ENCODE measurements at regions not wholly inside any gene's neighbourhood (a gene's known extent, or its start where the extent isn't known, plus 50 kb on each side); places are given as distances from the start of the nearest gene placed in this dataset.

DNA sequence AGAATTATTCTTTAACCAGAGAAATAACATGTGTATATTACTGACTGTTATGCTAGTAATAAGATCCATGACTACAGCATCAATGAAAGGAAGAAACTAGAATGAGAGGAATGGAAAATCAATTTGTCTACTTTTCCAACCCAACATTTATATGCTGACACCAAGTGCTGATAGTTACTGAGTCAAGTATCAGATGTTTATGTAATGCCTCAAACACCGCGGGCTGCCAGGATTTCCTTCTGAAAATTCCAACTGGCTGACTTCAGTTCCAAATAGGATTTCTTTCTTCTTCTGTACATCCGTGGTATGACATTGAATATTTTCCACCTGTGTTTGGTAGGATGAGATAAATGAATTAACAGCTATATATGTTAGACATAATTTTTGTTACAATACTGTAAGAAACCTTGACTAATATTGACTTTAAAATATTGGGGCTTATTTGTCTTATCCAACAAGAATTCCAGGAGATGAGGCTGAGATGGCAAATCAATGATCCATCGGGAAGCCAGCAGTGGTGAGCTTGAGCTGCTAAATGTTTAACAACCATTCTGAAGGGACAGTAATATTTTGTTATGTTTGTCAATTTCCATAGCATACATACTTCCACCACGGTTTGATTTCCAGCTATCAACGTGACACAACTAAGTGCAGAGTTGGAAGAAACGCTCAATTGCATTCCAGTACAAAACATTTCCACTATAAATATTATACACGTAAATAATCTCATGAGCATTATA is 435.2 kb upstream of the AUTS2 start:
- TF ChIP-seq, protein P1, sequence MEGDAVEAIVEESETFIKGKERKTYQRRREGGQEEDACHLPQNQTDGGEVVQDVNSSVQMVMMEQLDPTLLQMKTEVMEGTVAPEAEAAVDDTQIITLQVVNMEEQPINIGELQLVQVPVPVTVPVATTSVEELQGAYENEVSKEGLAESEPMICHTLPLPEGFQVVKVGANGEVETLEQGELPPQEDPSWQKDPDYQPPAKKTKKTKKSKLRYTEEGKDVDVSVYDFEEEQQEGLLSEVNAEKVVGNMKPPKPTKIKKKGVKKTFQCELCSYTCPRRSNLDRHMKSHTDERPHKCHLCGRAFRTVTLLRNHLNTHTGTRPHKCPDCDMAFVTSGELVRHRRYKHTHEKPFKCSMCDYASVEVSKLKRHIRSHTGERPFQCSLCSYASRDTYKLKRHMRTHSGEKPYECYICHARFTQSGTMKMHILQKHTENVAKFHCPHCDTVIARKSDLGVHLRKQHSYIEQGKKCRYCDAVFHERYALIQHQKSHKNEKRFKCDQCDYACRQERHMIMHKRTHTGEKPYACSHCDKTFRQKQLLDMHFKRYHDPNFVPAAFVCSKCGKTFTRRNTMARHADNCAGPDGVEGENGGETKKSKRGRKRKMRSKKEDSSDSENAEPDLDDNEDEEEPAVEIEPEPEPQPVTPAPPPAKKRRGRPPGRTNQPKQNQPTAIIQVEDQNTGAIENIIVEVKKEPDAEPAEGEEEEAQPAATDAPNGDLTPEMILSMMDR (IDR thresholded peaks at IDR 0.05): no peak
- TF ChIP-seq POLR2A (IDR thresholded peaks at IDR 0.05) (no peak), POLR2AphosphoS5 (IDR thresholded peaks at IDR 0.05) (no peak), EP300 (IDR thresholded peaks at IDR 0.05) (no peak)

Data from gastroesophageal sphincter (tissue), 3 donors.